ENCODE measurements at regions not wholly inside any gene's neighbourhood (a gene's known extent, or its start where the extent isn't known, plus 50 kb on each side); places are given as distances from the start of the nearest gene placed in this dataset.

- Histone ChIP-seq H3K9me3 (ENCODE audit: insufficient read depth in 2 of 2, low read depth in 1 of 2, low read length in 1 of 2) (peaks cover 8 to 10% of the 10 kb centered on the region in 2 experiments), H3K23me2 (ENCODE audit: low read depth, low read length) (no peaks in the 10 kb centered on the region), H3K27ac (ENCODE audit: low read depth, low read length) (no peak overlapping the region), H2BK5ac (ENCODE audit: low read depth, low read length) (no peak overlapping the region), H4K20me1 (replicated peaks in 1 of 2; ENCODE audit: control insufficient read depth in 1 of 2, insufficient read depth in 2 of 2, low read length in 2 of 2) (no peaks in the 10 kb centered on the region), H3K36me3 (ENCODE audit: control insufficient read depth in 2 of 4, insufficient read depth in 4 of 4, low read length in 3 of 4) (peaks cover 0 to 2% (median 0%) of the 10 kb centered on the region in 4 experiments; a peak in 2 of 8 replicates), H3K79me2 (ENCODE audit: control insufficient read depth in 1 of 2, insufficient read depth in 2 of 2, low read length in 2 of 2) (no peaks in the 10 kb centered on the region), H3K27me3 (replicated peaks in 1 of 4; ENCODE audit: control insufficient read depth in 3 of 4, extremely low read depth in 1 of 4, insufficient read depth in 3 of 4, low read length in 3 of 4) (no peaks in the 10 kb centered on the region), H2BK120ac (replicated peaks; ENCODE audit: low read depth, low read length) (no peak overlapping the region), H4K8ac (ENCODE audit: extremely low read depth, insufficient read depth, low read length) (no peak overlapping the region), H4K91ac (replicated peaks; ENCODE audit: insufficient read length, low read length) (no peak overlapping the region), H2AFZ (ENCODE audit: low read length) (no peak overlapping the region), H4K5ac (ENCODE audit: insufficient read length, low read depth, low read length) (no peak overlapping the region), H2BK12ac (ENCODE audit: low read depth, low read length) (no peak overlapping the region), H2BK15ac (ENCODE audit: low read length) (no peak overlapping the region), H3K4me3 (ENCODE audit: extremely low read depth in 1 of 4, insufficient read depth in 2 of 4, low read depth in 3 of 4, low read length in 4 of 4) (no peak overlapping the region), H3K9ac (replicated peaks in 1 of 4; ENCODE audit: extremely low read depth in 1 of 4, low read depth in 3 of 4, low read length in 3 of 4) (no peak overlapping the region), H3K23ac (ENCODE audit: insufficient read length) (no peak overlapping the region), H3K4me1 (replicated peaks in 1 of 4; ENCODE audit: control insufficient read depth in 3 of 4, insufficient read depth in 4 of 4, low read length in 3 of 4) (peaks cover 0 to 7% (median 0%) of the 10 kb centered on the region in 4 experiments; a peak in 1 of 7 replicates), H3K14ac (ENCODE audit: insufficient read length) (no peak overlapping the region), H2BK20ac (ENCODE audit: low read length) (no peak overlapping the region), H2AK5ac (ENCODE audit: low read depth, low read length) (no peak overlapping the region), H3K18ac (ENCODE audit: extremely low read depth, low read length) (no peak overlapping the region), H3K4me2 (ENCODE audit: insufficient read depth in 1 of 2, low read depth in 2 of 2, low read length in 2 of 2) (no peak overlapping the region), H3K4ac (replicated peaks; ENCODE audit: insufficient read length, low read depth, low read length) (no peak overlapping the region), H3K79me1 (ENCODE audit: low read depth, low read length) (no peaks in the 10 kb centered on the region), H3K56ac (replicated peaks; ENCODE audit: insufficient read length, low read depth, low read length) (no peak overlapping the region)
- FAIRE-seq, result no peak
- no peak for DNase-seq (ENCODE audit: low read depth in 1 of 2, low spot score in 2 of 2)
- no peak for TF ChIP-seq TAF7 (optimal IDR thresholded peaks at IDR 0.05; ENCODE audit: borderline replicate concordance, low read depth, low read length)
- ChIA-PET CTCF (ENCODE audit: partially characterized antibody) (no interaction called here), POLR2A (ENCODE audit: partially characterized antibody) (no interaction called here)
Observed at GRCh38 chr9:80417211-80417773, 845.5 kb downstream of the TLE4 start.
